ENCODE measurements at regions not wholly inside any gene's neighbourhood (a gene's known extent, or its start where the extent isn't known, plus 50 kb on each side); places are given as distances from the start of the nearest gene placed in this dataset.

DNA sequence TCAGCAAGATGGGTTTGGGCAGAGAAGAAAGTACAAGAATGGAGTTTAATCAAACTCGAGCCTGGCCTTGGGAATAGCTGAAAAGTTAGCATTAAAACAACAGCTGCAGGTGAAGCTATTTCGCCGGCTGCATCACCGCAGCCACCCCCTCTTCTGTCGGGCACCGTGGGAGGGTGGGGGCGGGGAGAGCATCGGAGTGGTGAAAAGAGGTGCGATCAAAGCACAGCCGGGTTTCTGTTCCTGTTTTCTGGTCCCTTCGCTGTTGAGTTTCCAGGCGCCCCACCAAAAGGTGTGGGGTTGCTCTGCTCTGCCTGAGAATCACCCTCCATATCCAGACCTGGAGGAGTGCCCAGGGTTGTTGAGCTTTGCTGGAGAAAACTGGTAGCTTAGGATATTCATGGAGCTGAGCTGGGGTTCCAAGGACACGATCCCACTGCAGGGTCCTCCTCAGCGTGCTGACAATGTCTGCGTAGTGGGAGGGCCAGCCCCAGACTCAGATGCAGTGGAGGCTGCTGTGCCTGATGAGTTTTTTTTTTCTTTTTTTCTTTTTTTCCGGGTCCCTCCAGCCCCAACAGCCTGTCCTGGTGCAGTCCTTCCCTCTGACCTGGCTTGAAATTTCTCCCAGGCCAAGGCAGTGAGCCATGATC is 127.5 kb upstream of the C1orf174 start:
- Histone ChIP-seq H3K4me3 (no peak overlapping the region), H3K27ac (no peak overlapping the region), H3K4me1 (no peaks in the 10 kb centered on the region), H3K9me3 (no peaks in the 10 kb centered on the region), H3K36me3 (no peaks in the 10 kb centered on the region), H3K27me3 (peaks cover 0 to 38% of the 10 kb centered on the region in 2 donors)
- no peak for DNase-seq
- no peak for TF ChIP-seq CTCF (IDR thresholded peaks at IDR 0.05)
- intact Hi-C loops (cut with DNase I; ENCODE audit: low total_unique reads), result no loop called here

DNA sequence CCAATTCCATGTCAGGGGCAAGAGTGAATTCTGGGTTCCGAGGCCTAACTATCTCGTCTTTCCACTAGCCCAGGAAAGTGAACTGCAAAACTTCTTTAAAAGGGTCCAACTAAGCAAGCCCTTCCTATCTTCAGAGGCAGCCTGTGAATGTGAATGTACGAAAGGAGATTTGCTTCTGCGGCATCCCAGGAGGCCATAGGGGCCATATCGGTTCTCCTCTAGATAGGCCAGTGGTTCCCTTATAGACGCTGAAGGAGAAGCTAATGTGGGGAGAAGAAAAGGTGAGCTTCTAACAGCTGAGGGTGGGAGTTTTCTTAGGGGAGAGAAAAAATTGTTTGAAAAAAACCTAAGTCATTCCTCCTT is 128.0 kb upstream of the C1orf174 start:
- no peak overlapping the region for H3K27ac ChIP-seq

DNA sequence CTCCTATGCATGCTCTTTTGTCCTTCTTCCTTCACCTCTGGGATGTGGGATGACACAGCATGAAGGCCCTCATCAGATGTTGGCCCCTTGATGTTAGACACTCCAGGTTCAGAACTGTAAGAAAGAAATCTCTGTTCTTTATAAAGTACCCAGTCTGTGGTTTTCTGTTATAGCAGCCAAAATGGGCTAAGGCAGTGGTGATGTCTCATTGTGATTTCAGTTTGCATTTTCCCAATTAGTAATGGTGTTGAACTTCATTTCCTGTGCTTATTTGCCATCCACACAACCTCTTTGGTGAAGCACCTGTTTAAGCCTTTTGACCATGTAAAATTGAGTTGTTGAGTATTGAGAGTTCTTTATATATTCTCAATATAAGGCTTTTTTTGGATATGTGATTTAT is 129.3 kb upstream of the C1orf174 start:
- no peaks in the 10 kb centered on the region for H3K36me3 ChIP-seq
- no peak overlapping the region for H3K4me3 ChIP-seq
- TF ChIP-seq CTCF (IDR thresholded peaks at IDR 0.05), result no peak
- DNase-seq, result no peak
- intact Hi-C loops (cut with DNase I; ENCODE audit: low total_unique reads), result no loop called here
- H3K27ac ChIP-seq, result no peak overlapping the region
- peaks cover 0 to 49% of the 10 kb centered on the region in 2 donors for H3K27me3 ChIP-seq
- H3K4me1 ChIP-seq, result no peaks in the 10 kb centered on the region
- no peaks in the 10 kb centered on the region for H3K9me3 ChIP-seq

More for the DNA sequence above, 128.0 kb upstream of the C1orf174 start:
- Histone ChIP-seq H3K27me3 (peaks cover 0 to 42% of the 10 kb centered on the region in 2 donors), H3K9me3 (no peaks in the 10 kb centered on the region), H3K4me3 (no peak overlapping the region), H3K36me3 (no peaks in the 10 kb centered on the region), H3K4me1 (no peaks in the 10 kb centered on the region)
- no peak for TF ChIP-seq CTCF (IDR thresholded peaks at IDR 0.05)
- no peak for DNase-seq
- intact Hi-C loops (cut with DNase I; ENCODE audit: low total_unique reads), result no loop called here

DNA sequence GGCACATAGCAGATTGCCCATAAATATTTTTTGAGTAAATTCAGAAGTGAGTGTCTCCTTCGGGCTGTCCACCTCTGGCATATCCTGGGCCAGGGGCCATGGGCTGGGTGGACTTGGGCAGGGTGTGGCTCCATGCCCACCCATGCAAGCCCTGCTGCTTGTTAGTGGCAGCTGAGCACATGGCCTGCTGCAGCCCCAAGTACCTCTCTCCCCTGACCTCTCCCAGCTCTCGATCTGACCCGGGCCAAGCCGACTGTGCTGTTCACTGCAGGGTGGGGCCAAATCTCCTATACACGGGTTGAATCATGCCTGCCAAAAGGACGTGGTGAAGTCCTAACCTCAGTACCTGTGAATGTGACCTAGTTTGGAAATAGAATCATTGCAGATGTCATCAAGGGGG is 132.5 kb upstream of the C1orf174 start:
- intact Hi-C loops (cut with DNase I; ENCODE audit: low total_unique reads), result no loop called here
- Histone ChIP-seq H3K27me3 (peaks cover 0 to 42% of the 10 kb centered on the region in 2 donors), H3K4me1 (no peaks in the 10 kb centered on the region), H3K36me3 (no peaks in the 10 kb centered on the region), H3K4me3 (no peak overlapping the region), H3K27ac (no peak overlapping the region), H3K9me3 (no peaks in the 10 kb centered on the region)
- no peak for TF ChIP-seq CTCF (IDR thresholded peaks at IDR 0.05)
- DNase-seq, result no peak

DNA sequence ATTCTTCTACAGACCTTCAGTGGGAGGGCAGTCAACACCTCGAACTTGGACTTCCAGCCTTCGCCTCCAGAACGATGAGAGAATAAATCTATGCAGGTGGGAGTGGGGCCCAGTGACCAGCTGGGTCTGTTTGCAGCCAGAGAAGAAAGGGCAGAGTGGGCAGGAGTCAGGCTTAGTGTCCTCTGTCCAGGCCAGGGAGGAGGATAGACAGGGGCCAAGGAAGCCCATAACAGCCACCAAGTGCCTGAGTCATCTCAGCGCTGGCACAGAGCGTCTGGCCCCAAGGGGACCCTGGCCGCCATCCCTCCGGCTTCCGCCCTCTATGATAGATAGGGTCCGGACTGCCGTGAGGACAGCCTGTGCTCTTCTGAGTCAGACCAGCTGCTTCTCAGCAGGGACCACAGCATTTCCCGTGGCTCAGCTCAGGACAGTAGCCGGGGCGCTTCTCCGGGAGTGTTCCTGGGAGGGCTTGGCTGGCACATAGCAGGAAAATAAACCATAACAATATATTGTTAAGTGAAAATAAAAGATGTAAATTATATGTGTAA is 133.1 kb upstream of the C1orf174 start:
- H3K4me1 ChIP-seq, result no peaks in the 10 kb centered on the region
- no peaks in the 10 kb centered on the region for H3K9me3 ChIP-seq
- no peak for TF ChIP-seq CTCF (IDR thresholded peaks at IDR 0.05)
- no peak for DNase-seq
- H3K36me3 ChIP-seq, result no peaks in the 10 kb centered on the region
- H3K27ac ChIP-seq, result no peak overlapping the region
- H3K27me3 ChIP-seq, result peaks cover 0 to 37% of the 10 kb centered on the region in 2 donors
- intact Hi-C loops (cut with DNase I; ENCODE audit: low total_unique reads), result no loop called here
- H3K4me3 ChIP-seq, result no peak overlapping the region

Data from tibial artery (tissue), 4 donors.